ENCODE measurements at regions not wholly inside any gene's neighbourhood (a gene's known extent, or its start where the extent isn't known, plus 50 kb on each side); places are given as distances from the start of the nearest gene placed in this dataset.

DNA sequence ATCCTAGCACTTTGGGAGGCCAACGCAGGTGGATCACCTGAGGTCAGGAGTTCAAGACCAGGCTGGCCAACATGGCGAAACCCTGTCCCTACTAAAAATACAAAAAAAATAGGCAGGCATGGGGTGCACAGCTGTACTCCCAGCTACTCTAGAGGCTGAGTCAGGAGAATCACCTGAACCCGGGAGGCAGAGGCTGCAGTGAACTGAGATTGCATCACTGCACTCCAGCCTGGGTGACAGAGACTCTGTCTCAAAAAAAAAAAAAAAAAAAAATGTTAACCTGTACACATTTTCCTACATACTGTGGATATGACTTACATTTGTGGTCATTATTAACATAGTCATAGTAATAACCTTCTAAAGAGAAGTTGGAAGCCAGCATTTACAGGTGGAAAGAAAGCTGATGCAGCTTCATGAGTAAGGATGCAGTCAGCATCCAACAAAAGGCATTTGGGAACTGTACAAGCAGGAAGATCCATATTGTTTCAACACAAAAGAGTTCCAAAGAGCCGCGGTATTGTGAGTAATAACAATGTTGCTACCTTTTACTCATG, 186.2 kb downstream of the GPX5 start:
- intact Hi-C loops (cut with DNase I): no loop called here
- TF ChIP-seq, protein P1, sequence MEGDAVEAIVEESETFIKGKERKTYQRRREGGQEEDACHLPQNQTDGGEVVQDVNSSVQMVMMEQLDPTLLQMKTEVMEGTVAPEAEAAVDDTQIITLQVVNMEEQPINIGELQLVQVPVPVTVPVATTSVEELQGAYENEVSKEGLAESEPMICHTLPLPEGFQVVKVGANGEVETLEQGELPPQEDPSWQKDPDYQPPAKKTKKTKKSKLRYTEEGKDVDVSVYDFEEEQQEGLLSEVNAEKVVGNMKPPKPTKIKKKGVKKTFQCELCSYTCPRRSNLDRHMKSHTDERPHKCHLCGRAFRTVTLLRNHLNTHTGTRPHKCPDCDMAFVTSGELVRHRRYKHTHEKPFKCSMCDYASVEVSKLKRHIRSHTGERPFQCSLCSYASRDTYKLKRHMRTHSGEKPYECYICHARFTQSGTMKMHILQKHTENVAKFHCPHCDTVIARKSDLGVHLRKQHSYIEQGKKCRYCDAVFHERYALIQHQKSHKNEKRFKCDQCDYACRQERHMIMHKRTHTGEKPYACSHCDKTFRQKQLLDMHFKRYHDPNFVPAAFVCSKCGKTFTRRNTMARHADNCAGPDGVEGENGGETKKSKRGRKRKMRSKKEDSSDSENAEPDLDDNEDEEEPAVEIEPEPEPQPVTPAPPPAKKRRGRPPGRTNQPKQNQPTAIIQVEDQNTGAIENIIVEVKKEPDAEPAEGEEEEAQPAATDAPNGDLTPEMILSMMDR (IDR thresholded peaks at IDR 0.05): no peak
- no peak for TF ChIP-seq POLR2A (IDR thresholded peaks at IDR 0.05)
- Histone ChIP-seq H3K4me1 (no peaks in the 10 kb centered on the region), H3K27me3 (no peaks in the 10 kb centered on the region), H3K9me3 (peaks cover 0 to 4% (median 0%) of the 10 kb centered on the region in 4 donors), H3K4me3 (no peak overlapping the region), H3K27ac (no peak overlapping the region), H3K36me3 (no peaks in the 10 kb centered on the region)
- ATAC-seq (no peak), DNase-seq (no peak)
- 74% methylated on average over 4 of the region's 5 CpGs for WGBS (ENCODE audit: insufficient coverage, low coverage, low lambda C conversion rate, missing lambda C conversion rate)

DNA sequence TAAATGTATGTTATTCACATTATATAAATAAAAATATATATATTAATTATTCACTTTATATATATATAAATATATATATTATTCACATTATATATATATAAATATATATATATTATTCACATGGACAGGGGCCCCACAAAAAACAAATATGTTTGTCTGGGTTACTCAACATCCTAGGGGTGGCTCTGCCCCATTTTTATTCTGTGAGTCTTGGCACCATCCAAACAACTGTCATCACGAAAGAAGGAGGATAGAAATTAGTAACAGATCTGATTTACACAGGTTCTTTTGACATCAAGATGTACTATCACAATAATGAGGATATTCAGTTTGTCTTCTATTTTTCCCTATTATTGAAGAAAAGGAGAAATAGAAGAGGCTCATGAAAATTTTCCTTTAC, 187.3 kb downstream of the GPX5 start:
- H3K27ac ChIP-seq: no peak overlapping the region
- peaks cover 0 to 4% (median 0%) of the 10 kb centered on the region in 4 donors for H3K9me3 ChIP-seq
- H3K4me3 ChIP-seq: no peak overlapping the region
- H3K4me1 ChIP-seq: no peaks in the 10 kb centered on the region
- no peak for ATAC-seq
- TF ChIP-seq POLR2A (IDR thresholded peaks at IDR 0.05): no peak
- TF ChIP-seq, protein P1 (IDR thresholded peaks at IDR 0.05): no peak
- 32% methylated on average over 1 of the region's 1 CpG for WGBS (ENCODE audit: insufficient coverage, low coverage, low lambda C conversion rate, missing lambda C conversion rate)
- intact Hi-C loops (cut with DNase I): no loop called here
- DNase-seq: no peak
- H3K27me3 ChIP-seq: no peaks in the 10 kb centered on the region
- H3K36me3 ChIP-seq: no peaks in the 10 kb centered on the region

DNA sequence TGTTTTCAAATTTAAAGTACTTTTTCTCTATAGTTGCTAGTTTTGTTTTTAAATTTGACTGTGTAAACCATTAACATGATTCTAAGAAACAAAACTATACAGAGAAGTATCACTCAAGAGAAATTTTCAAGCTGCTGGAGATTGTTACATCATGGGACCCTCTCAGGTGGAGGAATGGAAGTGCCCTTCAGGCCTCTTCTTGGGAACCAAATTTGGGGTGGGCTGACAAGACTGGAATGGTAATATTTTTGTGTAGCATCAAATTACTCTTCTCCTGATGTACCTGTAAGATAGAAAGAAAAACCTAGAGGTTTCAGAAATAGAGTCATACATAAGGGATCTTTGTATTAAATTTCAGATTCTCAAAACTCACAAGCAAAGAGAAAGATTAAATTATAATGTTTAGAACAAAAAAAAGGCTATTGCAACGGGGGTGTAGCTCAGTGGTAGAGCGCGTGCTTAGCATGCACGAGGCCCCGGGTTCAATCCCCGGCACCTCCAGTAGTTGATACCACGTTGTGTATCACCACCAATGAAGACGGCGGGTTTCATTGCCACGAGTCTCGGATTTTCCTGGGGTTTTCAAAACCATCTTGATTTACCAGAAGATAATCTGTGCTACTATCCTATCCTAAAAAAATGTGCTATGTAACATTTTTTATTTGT, 193.7 kb downstream of the GPX5 start:
- TF ChIP-seq POLR2A (IDR thresholded peaks at IDR 0.05): no peak
- TF ChIP-seq, protein P1 (IDR thresholded peaks at IDR 0.05): no peak
- 13% methylated on average over 11 of the region's 11 CpGs for WGBS (ENCODE audit: insufficient coverage, low coverage, low lambda C conversion rate, missing lambda C conversion rate)
- Histone ChIP-seq H3K4me3 (no peak overlapping the region), H3K9me3 (no peaks in the 10 kb centered on the region), H3K4me1 (no peaks in the 10 kb centered on the region), H3K27ac (no peak overlapping the region), H3K36me3 (no peaks in the 10 kb centered on the region), H3K27me3 (peaks cover 0 to 5% of the 10 kb centered on the region in 2 donors)
- DNase-seq: no peak
- ATAC-seq: no peak
- intact Hi-C loops (cut with DNase I): no loop called here

DNA sequence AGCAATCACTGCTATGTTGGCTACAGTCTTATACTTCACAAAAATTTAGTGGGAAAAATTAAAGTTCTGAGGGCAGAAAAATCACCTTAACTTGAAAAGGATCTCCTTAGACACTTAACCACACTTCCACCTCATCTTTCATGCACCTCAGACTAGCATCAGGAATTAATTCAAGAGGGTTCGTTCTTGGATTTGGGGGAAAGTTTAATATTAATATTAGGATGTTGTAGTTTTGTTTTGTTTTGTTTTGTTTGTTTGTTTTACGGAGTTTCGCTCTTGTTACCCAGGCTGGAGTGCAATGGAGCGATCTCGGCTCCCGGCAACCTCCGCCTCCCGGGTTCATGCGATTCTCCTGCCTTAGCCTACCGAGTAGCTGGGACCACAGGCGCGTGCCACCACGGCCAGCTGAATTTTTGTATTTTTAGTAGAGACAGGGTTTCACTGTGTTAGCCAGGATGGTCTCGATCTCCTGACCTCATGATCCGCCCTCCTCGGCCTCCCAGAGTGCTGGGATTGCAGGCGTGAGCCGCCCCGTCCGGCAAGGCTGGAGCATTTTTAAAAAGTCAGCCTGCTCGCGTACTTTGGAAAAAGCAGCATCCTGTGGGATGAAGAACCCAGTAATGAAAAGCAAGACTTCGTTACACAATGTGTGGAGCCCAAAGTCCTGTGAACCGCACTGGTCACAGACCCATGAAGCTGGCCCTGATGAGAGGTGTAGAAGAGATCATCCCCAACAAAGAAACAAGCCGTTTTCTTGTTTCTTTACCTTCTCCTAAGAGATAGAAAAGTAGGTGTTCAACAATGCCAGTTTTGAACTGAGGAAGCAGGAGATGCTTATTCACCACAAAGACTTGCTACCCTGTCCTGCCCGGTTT, 194.9 kb downstream of the GPX5 start:
- Histone ChIP-seq H3K36me3 (no peaks in the 10 kb centered on the region), H3K27ac (no peak overlapping the region), H3K27me3 (peaks cover 0 to 5% of the 10 kb centered on the region in 2 donors), H3K4me1 (no peaks in the 10 kb centered on the region), H3K4me3 (no peak overlapping the region), H3K9me3 (no peaks in the 10 kb centered on the region)
- 53% methylated on average over 20 of the region's 26 CpGs for WGBS (ENCODE audit: insufficient coverage, low coverage, low lambda C conversion rate, missing lambda C conversion rate)
- DNase-seq: no peak
- intact Hi-C loops (cut with DNase I): no loop called here
- TF ChIP-seq POLR2A (IDR thresholded peaks at IDR 0.05): no peak
- TF ChIP-seq, protein P1 (IDR thresholded peaks at IDR 0.05): no peak
- no peak for ATAC-seq

All from right lobe of liver (tissue), 6 donors.